IMR-90 (cell line): ENCODE measurements at regions not wholly inside any gene's neighbourhood (a gene's known extent, or its start where the extent isn't known, plus 50 kb on each side); places are given as distances from the start of the nearest gene placed in this dataset.

ENCODE experiments used
- ATAC-seq: fragments of 200-7000 bp; cut with Tn5 transposase; 2 replicates; pipeline ENCODE4 v1.9.1; 2020; ENCODE audit warnings: low read depth, mild to moderate bottlenecking, moderate library complexity
- BruUV-seq: library from RNA; stranded (reverse); fragments of 400-500 nt; replicated peaks from 2 replicates; lab custom pipeline; 2021; lab: Mats Ljungman, UMichigan
- CTCF ChIA-PET: fragments of 300-600 bp; formaldehyde crosslinking; extraction: SDS; loops from one replicate; lab custom pipeline; 2021; ENCODE audit warnings: antibody characterized with exemption; lab: Yijun Ruan, JAX
- POLR2A ChIA-PET: fragments of 300-600 bp; sonication (Branson Sonifier 250); formaldehyde crosslinking; loops from one replicate; lab custom pipeline; 2022; ENCODE audit warnings: antibody characterized with exemption; ENCODE audit not compliant: unreplicated experiment; lab: Charles Lee
- DNase-seq: peaks from one replicate; pipeline ENCODE4 v3.0.0; 2013
- H2AFZ ChIP-seq: replicated peaks from 2 replicates; pipeline ENCODE3; 2013; ENCODE audit warnings: low read length, mild to moderate bottlenecking; ENCODE audit not compliant: poor library complexity
- H2AK5ac ChIP-seq: 2 replicates; pipeline ENCODE4 v1.6.1; 2013; ENCODE audit warnings: low read depth, low read length, inconsistent platforms
- H2AK9ac ChIP-seq: replicated peaks from 2 replicates; pipeline ENCODE3; 2013; ENCODE audit warnings: mild to moderate bottlenecking, low read depth, low read length, moderate library complexity; ENCODE audit not compliant: poor library complexity
- H2BK120ac ChIP-seq: 2 replicates; pipeline ENCODE4 v1.6.1; 2013; ENCODE audit warnings: low read depth, low read length, inconsistent platforms
- H2BK15ac ChIP-seq: 3 replicates; pipeline ENCODE4 v1.6.1; 2013; ENCODE audit warnings: low read depth, low read length, inconsistent platforms
- H2BK20ac ChIP-seq: 2 replicates; pipeline ENCODE4 v1.6.1; 2013; ENCODE audit warnings: low read depth, mild to moderate bottlenecking, inconsistent platforms, low read length, moderate library complexity
- H2BK5ac ChIP-seq: 2 replicates; pipeline ENCODE4 v1.6.1; 2013; ENCODE audit warnings: mild to moderate bottlenecking, low read depth, low read length, inconsistent platforms; ENCODE audit not compliant: poor library complexity, severe bottlenecking
- H3K14ac ChIP-seq: replicated peaks from 2 replicates; pipeline ENCODE4 v1.6.1; 2013; ENCODE audit warnings: low read depth, low read length, inconsistent platforms
- H3K18ac ChIP-seq: 2 replicates; pipeline ENCODE4 v1.6.1; 2013; ENCODE audit warnings: low read depth, low read length, control low read depth
- H3K23ac ChIP-seq: 2 replicates; pipeline ENCODE4 v1.6.1; 2013; ENCODE audit warnings: low read depth, low read length, inconsistent platforms
- H3K27ac ChIP-seq: 2 replicates; pipeline ENCODE4 v1.5.1; 2013; ENCODE audit warnings: mild to moderate bottlenecking, control low read depth, low read length; ENCODE audit not compliant: insufficient read depth
- H3K27me3 ChIP-seq: 2 replicates; pipeline ENCODE4 v1.6.1; 2013; ENCODE audit warnings: low read length; ENCODE audit not compliant: control insufficient read depth, insufficient read depth
- H3K36me3 ChIP-seq: 2 replicates; pipeline ENCODE4 v1.6.1; 2013; ENCODE audit warnings: low read length, mixed read lengths; ENCODE audit not compliant: control insufficient read depth, insufficient read depth
- H3K4ac ChIP-seq: 2 replicates; pipeline ENCODE4 v1.6.1; 2013; ENCODE audit warnings: low read depth, low read length, inconsistent platforms
- H3K4me1 ChIP-seq: 2 replicates; pipeline ENCODE4 v1.6.1; 2013; ENCODE audit warnings: low read length, mixed read lengths; ENCODE audit not compliant: control insufficient read depth, insufficient read depth
- H3K4me2 ChIP-seq: 2 replicates; pipeline ENCODE4 v1.6.1; 2013; ENCODE audit warnings: low read depth, mild to moderate bottlenecking, control low read depth, low read length, moderate library complexity
- H3K4me3 ChIP-seq: 2 replicates; pipeline ENCODE4 v1.5.1; 2013; ENCODE audit warnings: low read depth, mild to moderate bottlenecking, control low read depth, low read length, moderate library complexity; ENCODE audit not compliant: insufficient read depth
- H3K56ac ChIP-seq: 2 replicates; pipeline ENCODE4 v1.6.1; 2013; ENCODE audit warnings: low read length, inconsistent platforms; ENCODE audit not compliant: insufficient read depth; ENCODE audit errors: extremely low read depth
- H3K79me1 ChIP-seq, 2 experiments: 2 replicates each; pipeline ENCODE4 v1.6.1; 2013; ENCODE audit warnings: low read length in 2 of 2, inconsistent platforms in 1 of 2, low read depth in 1 of 2
- H3K9ac ChIP-seq: 2 replicates; pipeline ENCODE4 v1.6.1; 2013; ENCODE audit warnings: low read depth, low read length, control low read depth
- H3K9me1 ChIP-seq: 2 replicates; pipeline ENCODE4 v1.6.1; 2013; ENCODE audit warnings: low read length, inconsistent platforms; ENCODE audit not compliant: insufficient read depth
- H3K9me3 ChIP-seq: 2 replicates; pipeline ENCODE4 v1.6.1; 2013; ENCODE audit warnings: low read length; ENCODE audit not compliant: control insufficient read depth, insufficient read depth
- H4K20me1 ChIP-seq: 2 replicates; pipeline ENCODE4 v1.6.1; 2013; ENCODE audit warnings: low read length, inconsistent platforms; ENCODE audit not compliant: insufficient read depth
- H4K5ac ChIP-seq: 2 replicates; pipeline ENCODE4 v1.6.1; 2013; ENCODE audit warnings: mild to moderate bottlenecking, low read depth, low read length, control low read depth
- H4K8ac ChIP-seq, 2 experiments: 2 replicates each; pipeline ENCODE4 v1.6.1; 2013; ENCODE audit warnings: low read depth in 2 of 2, low read length in 2 of 2, control low read depth in 1 of 2, inconsistent platforms in 1 of 2
- H4K91ac ChIP-seq: 2 replicates; pipeline ENCODE4 v1.6.1; 2013; ENCODE audit warnings: low read depth, low read length, inconsistent platforms; ENCODE audit not compliant: insufficient read depth
- BHLHE40 ChIP-seq: fragments of 150-350 bp; IDR thresholded peaks from 2 replicates; pipeline ENCODE4 v1.6.1; 2016; ENCODE audit warnings: mild to moderate bottlenecking, low read depth, low read length
- CHD1 ChIP-seq: IDR thresholded peaks from 2 replicates; pipeline ENCODE4 v1.6.1; 2012; ENCODE audit warnings: low read depth, low read length, improper control_type of control experiment
- ELK1 ChIP-seq: fragments of 150-350 bp; IDR thresholded peaks from 2 replicates; pipeline ENCODE4 v1.6.1; 2016; ENCODE audit warnings: low read depth, mild to moderate bottlenecking, low read length, moderate library complexity, borderline replicate concordance
- FOS ChIP-seq: fragments of 150-350 bp; IDR thresholded peaks from 2 replicates; pipeline ENCODE4 v1.6.1; 2016; ENCODE audit warnings: low read depth, low read length
- MAFK ChIP-seq: IDR thresholded peaks from 2 replicates; pipeline ENCODE4 v1.6.1; 2012; ENCODE audit warnings: low read depth, low read length, improper control_type of control experiment
- MAZ ChIP-seq: IDR thresholded peaks from 2 replicates; pipeline ENCODE4 v1.6.1; 2012; ENCODE audit warnings: low read depth, mild to moderate bottlenecking, low read length, improper control_type of control experiment, moderate library complexity, borderline replicate concordance
- POLR2A ChIP-seq: IDR thresholded peaks from 2 replicates; pipeline ENCODE4 v1.6.1; 2012; ENCODE audit warnings: mild to moderate bottlenecking, low read depth, low read length
- RAD21 ChIP-seq: IDR thresholded peaks from 2 replicates; pipeline ENCODE4 v1.6.1; 2012; ENCODE audit warnings: low read length, improper control_type of control experiment
- RCOR1 ChIP-seq: IDR thresholded peaks from 2 replicates; pipeline ENCODE4 v1.6.1; 2012; ENCODE audit warnings: mild to moderate bottlenecking, low read length, improper control_type of control experiment; ENCODE audit not compliant: insufficient replicate concordance
- SMC3 ChIP-seq: fragments of 150-350 bp; IDR thresholded peaks from 2 replicates; pipeline ENCODE4 v1.6.1; 2016; ENCODE audit warnings: low read depth, mild to moderate bottlenecking, antibody characterized with exemption, low read length, moderate library complexity
- WGBS, 2 experiments: methylation state at CpG; one replicate each; pipeline versions ENCODE4 v1.1.5 to v1.1.7; 2013; ENCODE audit warnings: missing lambda C conversion rate in 2 of 2; ENCODE audit not compliant: insufficient read length in 1 of 2; ENCODE audit errors: extremely low coverage in 2 of 2; 5-methylcytosine and 5-hydroxymethylcytosine counted together
- dilution Hi-C: fragments of 300-500 bp; cut with HindIII; formaldehyde crosslinking; loops from one replicate; pipeline ENCODE4 v1.14.3; 2018; ENCODE audit warnings: low sequenced_read_pairs; ENCODE audit not compliant: unreplicated experiment
- in situ Hi-C: fragments of 300-500 bp; cut with MboI; formaldehyde crosslinking; loops from 3 replicates; pipeline ENCODE4 v1.14.3; 2019; ENCODE audit warnings: low sequenced_read_pairs, inconsistent platforms, mixed read lengths
- intact Hi-C: fragments of 100-400 bp; cut with micrococcal nuclease; formaldehyde crosslinking; loops from 2 replicates; pipeline ENCODE4 v1.10.0; 2022

- Histone ChIP-seq H3K56ac (no peak overlapping the region), H4K20me1 (no peaks in the 10 kb centered on the region), H3K14ac (no peak overlapping the region), H2AFZ (no peak overlapping the region), H3K4me1 (no peaks in the 10 kb centered on the region), H2BK15ac (no peak overlapping the region), H3K79me1 (no peaks in the 10 kb centered on the region), H2BK5ac (no peak overlapping the region), H3K9me1 (no peaks in the 10 kb centered on the region), H3K9me3 (no peaks in the 10 kb centered on the region), H3K36me3 (no peaks in the 10 kb centered on the region), H3K27me3 (no peaks in the 10 kb centered on the region), H3K4me3 (no peak overlapping the region), H2AK9ac (no peak overlapping the region), H4K5ac (no peak overlapping the region), H2BK120ac (no peak overlapping the region), H3K18ac (no peak overlapping the region), H3K4me2 (no peak overlapping the region), H2BK20ac (no peak overlapping the region), H3K27ac (no peak overlapping the region), H3K4ac (no peak overlapping the region), H3K23ac (no peak overlapping the region), H4K91ac (no peak overlapping the region), H2AK5ac (no peak overlapping the region), H4K8ac (no peak overlapping the region), H3K9ac (no peak overlapping the region)
- TF ChIP-seq ELK1: no peak
- no peak for TF ChIP-seq FOS
- TF ChIP-seq MAFK: no peak
- TF ChIP-seq POLR2A: no peak
- no peak for TF ChIP-seq MAZ
- no peak for TF ChIP-seq CHD1
- no peak for TF ChIP-seq RAD21
- TF ChIP-seq SMC3: no peak
- no peak for TF ChIP-seq BHLHE40
- no peak for TF ChIP-seq RCOR1
- no peak for DNase-seq
- dilution Hi-C loops (no loop called here), intact Hi-C loops (no loop called here), in situ Hi-C loops (no loop called here)
- ATAC-seq: no peak
- CTCF ChIA-PET: no interaction called here
- WGBS, 2 experiments: no CpG with 5 or more reads among the region's 2 CpGs
- BruUV-seq: no TSS peak
- POLR2A ChIA-PET: no interaction called here
Measured at GRCh38 chr10:44685747-44686146, 225.4 kb upstream of the TMEM72 start.
